K562 (cell line): ENCODE measurements at regions not wholly inside any gene's neighbourhood (a gene's known extent, or its start where the extent isn't known, plus 50 kb on each side); places are given as distances from the start of the nearest gene placed in this dataset.

ENCODE experiments used
- BHLHE40 ChIP-seq: IDR thresholded peaks from 2 replicates; pipeline ENCODE4 v1.6.1; 2011; ENCODE audit warnings: low read length, improper control_type of control experiment
- CTCF ChIP-seq, 3 experiments: IDR thresholded peaks in 2 of 3; conservative IDR thresholded peaks in 1 of 3; 2 replicates each; pipeline ENCODE4 v1.5.1; 2011 to 2012; ENCODE audit warnings: low read length in 3 of 3, mild to moderate bottlenecking in 3 of 3, control low read depth in 2 of 3, improper control_type of control experiment in 1 of 3, inconsistent platforms in 1 of 3, low read depth in 1 of 3, mixed read lengths in 1 of 3, moderate library complexity in 1 of 3; ENCODE audit not compliant: insufficient read depth in 2 of 3
- EZH2 ChIP-seq: IDR thresholded peaks from 2 replicates; pipeline ENCODE4 v1.6.1; 2012; ENCODE audit warnings: low read depth, mild to moderate bottlenecking, inconsistent platforms, low read length, borderline replicate concordance
- FOXK2 ChIP-seq, 2 experiments: fragments of 450-650 bp; IDR thresholded peaks in 1 of 2; conservative IDR thresholded peaks in 1 of 2; 2 replicates each; pipeline ENCODE4 v1.6.1; 2016; ENCODE audit warnings: low read depth in 2 of 2, mild to moderate bottlenecking in 1 of 2
- HMGXB4 ChIP-seq: sonication (generic); formaldehyde crosslinking; IDR thresholded peaks from 2 replicates; pipeline ENCODE4 v1.8.1; 2023; ENCODE audit warnings: mild to moderate bottlenecking, missing genetic modification reagents
- MEF2D ChIP-seq: conservative IDR thresholded peaks from 2 replicates; pipeline ENCODE4 v1.6.1; 2016; ENCODE audit warnings: low read depth, missing genetic modification characterization, missing compliant biosample characterization
- SMAD1 ChIP-seq: fragments of 150-350 bp; IDR thresholded peaks from 2 replicates; pipeline ENCODE4 v1.6.1; 2014; ENCODE audit warnings: low read length, low read depth; ENCODE audit not compliant: partially characterized antibody
- SMARCA5 ChIP-seq: fragments of 450-650 bp; IDR thresholded peaks from 2 replicates; pipeline ENCODE4 v1.6.1; 2016
- YY1 ChIP-seq, 3 experiments: IDR thresholded peaks; 2 replicates each; pipeline ENCODE4 v1.6.1; 2011; ENCODE audit warnings: low read length in 2 of 3, mild to moderate bottlenecking in 2 of 3, moderate library complexity in 2 of 3, borderline replicate concordance in 1 of 3, control low read depth in 1 of 3, low read depth in 1 of 3; ENCODE audit not compliant: insufficient read depth in 3 of 3, insufficient replicate concordance in 2 of 3, control insufficient read depth in 1 of 3, insufficient read length in 1 of 3; ENCODE audit errors: extremely low read depth in 1 of 3
- ZBTB17 ChIP-seq: fragments of 450-650 bp; formaldehyde crosslinking; IDR thresholded peaks from 2 replicates; pipeline ENCODE4 v1.4.0; 2020; ENCODE audit warnings: mild to moderate bottlenecking
- ZKSCAN8 ChIP-seq: fragments of 200-800 bp; sonication (Bioruptor generic); IDR thresholded peaks from 2 replicates; pipeline ENCODE4 v1.6.1; 2016; ENCODE audit warnings: missing genetic modification characterization, missing compliant biosample characterization

- TF ChIP-seq SMAD1 = no peak
- TF ChIP-seq FOXK2 (conservative IDR thresholded peaks at IDR 0.05 in 1 of 2, IDR thresholded peaks at IDR 0.05 in 1 of 2; ENCODE audit: low read depth in 2 of 2) = no peak
- no peak for TF ChIP-seq ZKSCAN8 (CRISPR knock-in tag)
- no peak for TF ChIP-seq HMGXB4 (CRISPR knock-in tag)
- TF ChIP-seq YY1 (IDR thresholded peaks at IDR 0.05; ENCODE audit: borderline replicate concordance in 1 of 3, control insufficient read depth in 1 of 3, extremely low read depth in 1 of 3, insufficient read depth in 3 of 3, insufficient read length in 1 of 3, insufficient replicate concordance in 2 of 3, low read depth in 1 of 3, low read length in 2 of 3) = no peak
- no peak for TF ChIP-seq ZBTB17 (CRISPR knock-in tag)
- no peak for TF ChIP-seq SMARCA5
- TF ChIP-seq MEF2D (tag) = no peak
- TF ChIP-seq EZH2 = no peak
- no peak for TF ChIP-seq BHLHE40
- no peak for TF ChIP-seq CTCF (IDR thresholded peaks at IDR 0.05 in 2 of 3, conservative IDR thresholded peaks at IDR 0.05 in 1 of 3; ENCODE audit: insufficient read depth in 2 of 3, low read depth in 1 of 3, low read length in 3 of 3)
Measured at GRCh38 chr2:126115975-126116374, 540.0 kb upstream of the GYPC start.
